PFSK-1 (cell line): ENCODE measurements at regions not wholly inside any gene's neighbourhood (a gene's known extent, or its start where the extent isn't known, plus 50 kb on each side); places are given as distances from the start of the nearest gene placed in this dataset.

Experiments
- FOXP2 ChIP-seq: optimal IDR thresholded peaks from 2 replicates; pipeline ENCODE3; 2011; ENCODE audit warnings: borderline replicate concordance, control low read depth, inconsistent platforms; ENCODE audit not compliant: insufficient read depth; ENCODE audit errors: extremely low read length, extremely low read depth
- POLR2AphosphoS5 ChIP-seq: IDR thresholded peaks from 2 replicates; pipeline ENCODE4 v1.6.1; 2012; ENCODE audit warnings: low read depth, mild to moderate bottlenecking, control low read depth, low read length, moderate library complexity
- SIN3A ChIP-seq: IDR thresholded peaks from 2 replicates; pipeline ENCODE4 v1.6.1; 2012; ENCODE audit warnings: mild to moderate bottlenecking, low read length, moderate library complexity, borderline replicate concordance; ENCODE audit not compliant: insufficient read depth
- TAF1 ChIP-seq: IDR thresholded peaks from 2 replicates; pipeline ENCODE4 v1.6.1; 2012; ENCODE audit warnings: low read length, control low read depth, borderline replicate concordance; ENCODE audit not compliant: insufficient read depth
- TF ChIP-seq, protein P1 (sequence below), 2 experiments: IDR thresholded peaks; 2 replicates each; pipeline versions ENCODE4 v1.6.1 to v1.8.0; 2011 to 2012; ENCODE audit warnings: low read depth in 2 of 2, low read length in 2 of 2, control low read depth in 1 of 2, inconsistent platforms in 1 of 2, mild to moderate bottlenecking in 1 of 2, moderate library complexity in 1 of 2; ENCODE audit not compliant: insufficient read depth in 1 of 2

DNA sequence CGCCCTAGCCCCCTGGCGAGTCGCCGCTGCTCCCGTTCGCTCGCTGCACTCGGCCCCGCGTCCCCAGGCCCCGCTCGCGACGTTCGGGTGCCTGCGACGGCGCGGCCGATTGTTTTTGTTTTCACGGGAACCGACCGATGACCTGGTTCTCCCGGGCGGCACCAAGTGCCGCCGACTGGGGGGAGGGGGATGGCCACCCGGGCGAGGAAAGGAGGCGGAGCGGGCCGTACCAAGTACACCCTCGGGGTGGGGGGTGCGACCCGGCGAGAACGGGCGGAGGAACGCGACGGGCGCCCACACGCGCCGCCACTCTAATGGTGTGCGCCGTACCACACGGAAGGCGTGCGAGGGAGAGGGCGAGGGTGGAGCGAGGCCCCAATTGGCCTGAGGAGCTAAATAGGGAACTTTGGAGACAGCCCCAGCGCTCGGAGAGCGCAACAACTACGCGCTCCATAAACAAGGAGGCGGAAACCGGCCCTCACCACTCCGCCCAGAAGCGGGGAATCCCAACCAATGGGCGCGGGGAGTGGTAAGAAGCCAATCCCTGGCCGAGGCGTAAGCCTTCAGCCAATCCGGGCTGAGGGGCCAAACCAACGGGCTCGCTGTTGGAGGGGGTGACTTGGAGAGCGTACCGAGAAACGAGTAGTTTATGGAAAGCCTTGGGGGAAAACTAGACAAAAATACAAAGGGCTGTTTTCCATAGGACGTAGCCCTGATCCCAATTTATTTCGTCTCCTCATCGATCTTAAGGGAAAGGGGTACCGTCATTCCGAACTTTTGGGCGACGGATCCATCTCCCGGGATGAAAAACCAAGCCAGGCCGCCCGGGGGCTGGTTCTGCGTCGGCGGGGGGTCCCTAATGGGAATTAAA, 54.8 kb upstream of the PLGLB1 start:
- TF ChIP-seq TAF1: peak; percentile 51; the same call in 1 of the 2 replicates
- peak; percentile 47; the same call in 1 of the 2 replicates for TF ChIP-seq POLR2AphosphoS5

DNA sequence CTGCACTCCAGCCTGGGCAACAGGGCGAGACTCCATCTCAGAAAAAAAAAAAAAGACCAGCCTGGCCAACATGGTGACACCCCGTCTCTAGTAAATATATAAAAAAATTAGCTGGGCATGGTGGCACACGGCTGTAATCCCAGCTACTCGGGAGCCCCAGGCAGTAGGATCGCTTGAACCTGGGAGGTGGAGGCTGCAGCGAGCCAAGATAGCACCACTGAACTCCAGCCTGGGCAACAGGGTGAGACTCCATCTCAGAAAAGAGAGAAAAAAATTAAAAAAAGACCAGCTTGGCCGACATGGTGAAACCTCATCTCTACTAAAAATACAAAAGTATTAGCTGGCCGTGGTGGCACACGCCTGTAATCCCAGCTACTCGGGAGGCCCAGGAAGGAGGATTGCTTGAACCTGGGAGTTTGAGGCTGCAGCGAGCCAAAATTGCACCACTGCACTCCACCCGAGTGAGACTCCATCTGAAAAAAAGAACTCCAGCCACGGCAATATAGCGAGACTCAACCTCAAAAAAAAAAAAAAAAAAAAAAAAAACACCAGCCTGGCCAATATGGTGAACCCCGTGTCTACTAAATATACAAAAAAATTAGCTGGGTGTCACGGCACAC, 346.1 kb upstream of the PLGLB2 start:
- TF ChIP-seq POLR2AphosphoS5 (no peak), SIN3A (no peak), FOXP2 (no peak), TAF1 (no peak)
- TF ChIP-seq, protein P1, sequence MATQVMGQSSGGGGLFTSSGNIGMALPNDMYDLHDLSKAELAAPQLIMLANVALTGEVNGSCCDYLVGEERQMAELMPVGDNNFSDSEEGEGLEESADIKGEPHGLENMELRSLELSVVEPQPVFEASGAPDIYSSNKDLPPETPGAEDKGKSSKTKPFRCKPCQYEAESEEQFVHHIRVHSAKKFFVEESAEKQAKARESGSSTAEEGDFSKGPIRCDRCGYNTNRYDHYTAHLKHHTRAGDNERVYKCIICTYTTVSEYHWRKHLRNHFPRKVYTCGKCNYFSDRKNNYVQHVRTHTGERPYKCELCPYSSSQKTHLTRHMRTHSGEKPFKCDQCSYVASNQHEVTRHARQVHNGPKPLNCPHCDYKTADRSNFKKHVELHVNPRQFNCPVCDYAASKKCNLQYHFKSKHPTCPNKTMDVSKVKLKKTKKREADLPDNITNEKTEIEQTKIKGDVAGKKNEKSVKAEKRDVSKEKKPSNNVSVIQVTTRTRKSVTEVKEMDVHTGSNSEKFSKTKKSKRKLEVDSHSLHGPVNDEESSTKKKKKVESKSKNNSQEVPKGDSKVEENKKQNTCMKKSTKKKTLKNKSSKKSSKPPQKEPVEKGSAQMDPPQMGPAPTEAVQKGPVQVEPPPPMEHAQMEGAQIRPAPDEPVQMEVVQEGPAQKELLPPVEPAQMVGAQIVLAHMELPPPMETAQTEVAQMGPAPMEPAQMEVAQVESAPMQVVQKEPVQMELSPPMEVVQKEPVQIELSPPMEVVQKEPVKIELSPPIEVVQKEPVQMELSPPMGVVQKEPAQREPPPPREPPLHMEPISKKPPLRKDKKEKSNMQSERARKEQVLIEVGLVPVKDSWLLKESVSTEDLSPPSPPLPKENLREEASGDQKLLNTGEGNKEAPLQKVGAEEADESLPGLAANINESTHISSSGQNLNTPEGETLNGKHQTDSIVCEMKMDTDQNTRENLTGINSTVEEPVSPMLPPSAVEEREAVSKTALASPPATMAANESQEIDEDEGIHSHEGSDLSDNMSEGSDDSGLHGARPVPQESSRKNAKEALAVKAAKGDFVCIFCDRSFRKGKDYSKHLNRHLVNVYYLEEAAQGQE (IDR thresholded peaks at IDR 0.05; ENCODE audit: insufficient read depth in 1 of 2, low read depth in 2 of 2, low read length in 2 of 2): no peak

DNA sequence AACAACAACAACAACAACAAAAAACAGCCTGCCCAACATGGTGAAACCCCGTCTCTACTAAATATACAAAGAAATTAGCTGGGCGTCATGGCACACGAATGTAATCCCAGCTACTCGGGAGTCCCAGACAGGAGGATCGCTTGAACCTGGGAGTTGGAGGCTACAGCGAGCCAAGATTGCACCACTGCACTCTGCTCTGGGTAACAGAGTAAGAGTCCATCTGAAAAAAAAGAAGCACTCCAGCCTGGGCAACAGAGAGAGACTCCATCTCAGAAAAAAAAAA, 344.1 kb upstream of the PLGLB2 start:
- TF ChIP-seq SIN3A (no peak), POLR2AphosphoS5 (no peak), FOXP2 (no peak), TAF1 (no peak)
- TF ChIP-seq, protein P1 (IDR thresholded peaks at IDR 0.05; ENCODE audit: insufficient read depth in 1 of 2, low read depth in 2 of 2, low read length in 2 of 2): no peak
